ENCODE measurements at regions not wholly inside any gene's neighbourhood (a gene's known extent, or its start where the extent isn't known, plus 50 kb on each side); places are given as distances from the start of the nearest gene placed in this dataset.

DNA sequence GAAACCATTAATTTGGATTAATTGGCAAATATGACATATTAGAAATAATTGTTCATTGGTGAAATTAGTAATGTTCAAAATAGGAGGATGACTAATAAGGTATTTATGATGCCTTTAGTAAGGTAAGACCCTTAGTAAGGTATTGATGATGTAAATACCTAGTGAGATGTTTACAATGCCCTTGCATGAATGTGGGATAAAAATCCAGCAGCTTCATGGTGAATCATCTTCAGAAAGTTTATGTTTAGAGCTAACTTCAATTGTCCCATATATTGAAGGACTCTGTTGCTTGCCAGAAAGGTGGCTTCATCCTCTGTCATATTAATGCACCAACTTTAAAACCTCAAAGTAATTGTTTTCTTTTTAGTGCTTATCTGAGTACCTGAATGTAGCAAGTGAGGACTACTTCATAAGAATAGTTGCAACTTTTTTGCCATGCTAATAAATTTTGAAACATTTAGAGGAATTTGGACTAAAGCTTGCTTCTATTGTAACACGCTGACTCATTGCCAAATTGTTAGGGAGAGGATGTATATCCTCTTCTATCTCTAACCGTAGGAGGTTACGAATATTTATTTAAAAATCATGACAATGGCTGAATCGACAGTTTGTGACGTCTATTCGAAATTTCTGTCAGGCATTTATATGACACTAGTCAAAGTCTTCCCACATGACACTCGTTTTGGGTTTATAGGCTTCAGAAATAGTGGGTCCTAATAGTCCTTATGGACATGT lies 174.1 kb upstream of the HS3ST1 start:
- TF ChIP-seq, protein P1, sequence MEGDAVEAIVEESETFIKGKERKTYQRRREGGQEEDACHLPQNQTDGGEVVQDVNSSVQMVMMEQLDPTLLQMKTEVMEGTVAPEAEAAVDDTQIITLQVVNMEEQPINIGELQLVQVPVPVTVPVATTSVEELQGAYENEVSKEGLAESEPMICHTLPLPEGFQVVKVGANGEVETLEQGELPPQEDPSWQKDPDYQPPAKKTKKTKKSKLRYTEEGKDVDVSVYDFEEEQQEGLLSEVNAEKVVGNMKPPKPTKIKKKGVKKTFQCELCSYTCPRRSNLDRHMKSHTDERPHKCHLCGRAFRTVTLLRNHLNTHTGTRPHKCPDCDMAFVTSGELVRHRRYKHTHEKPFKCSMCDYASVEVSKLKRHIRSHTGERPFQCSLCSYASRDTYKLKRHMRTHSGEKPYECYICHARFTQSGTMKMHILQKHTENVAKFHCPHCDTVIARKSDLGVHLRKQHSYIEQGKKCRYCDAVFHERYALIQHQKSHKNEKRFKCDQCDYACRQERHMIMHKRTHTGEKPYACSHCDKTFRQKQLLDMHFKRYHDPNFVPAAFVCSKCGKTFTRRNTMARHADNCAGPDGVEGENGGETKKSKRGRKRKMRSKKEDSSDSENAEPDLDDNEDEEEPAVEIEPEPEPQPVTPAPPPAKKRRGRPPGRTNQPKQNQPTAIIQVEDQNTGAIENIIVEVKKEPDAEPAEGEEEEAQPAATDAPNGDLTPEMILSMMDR (IDR thresholded peaks at IDR 0.05; ENCODE audit: low read depth, low read length, missing control alignments) = no peak
- no peak for DNase-seq (ENCODE audit: extremely low read depth, low read depth)
- H3K4me3 ChIP-seq (replicated peaks; ENCODE audit: low read depth, low read length) = no peak overlapping the region

DNA sequence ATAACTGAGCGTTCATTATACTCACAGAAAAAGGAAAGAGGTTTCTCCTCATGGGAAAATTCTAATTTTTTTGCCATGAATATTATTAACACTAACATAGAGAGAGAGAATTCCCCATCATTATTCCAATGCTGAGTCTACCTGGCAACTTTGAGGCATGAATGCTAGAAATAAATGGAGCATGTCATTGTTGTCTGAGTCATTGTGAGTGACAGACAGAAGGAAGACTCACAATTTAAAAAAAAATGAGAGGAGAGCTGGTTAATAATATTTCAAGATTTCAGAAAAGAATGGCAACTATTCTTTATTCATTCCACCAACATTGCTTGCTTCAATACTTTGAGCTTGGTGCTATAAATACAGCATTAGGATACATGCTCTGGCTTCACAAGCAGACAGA lies 170.4 kb upstream of the HS3ST1 start:
- TF ChIP-seq, protein P1 (IDR thresholded peaks at IDR 0.05; ENCODE audit: low read depth, low read length, missing control alignments) = no peak
- no peak overlapping the region for H3K4me3 ChIP-seq (replicated peaks; ENCODE audit: low read depth, low read length)

GRCh38 chr4:11598591-11598990 lies 169.9 kb upstream of the HS3ST1 start:
- no peak for DNase-seq (ENCODE audit: extremely low read depth, low read depth)
- no peak overlapping the region for H3K4me3 ChIP-seq (replicated peaks; ENCODE audit: low read depth, low read length)
- TF ChIP-seq, protein P1 (IDR thresholded peaks at IDR 0.05; ENCODE audit: low read depth, low read length, missing control alignments) = no peak

More for the DNA sequence above, 170.4 kb upstream of the HS3ST1 start:
- no peak for DNase-seq (ENCODE audit: extremely low read depth, low read depth)

DNA sequence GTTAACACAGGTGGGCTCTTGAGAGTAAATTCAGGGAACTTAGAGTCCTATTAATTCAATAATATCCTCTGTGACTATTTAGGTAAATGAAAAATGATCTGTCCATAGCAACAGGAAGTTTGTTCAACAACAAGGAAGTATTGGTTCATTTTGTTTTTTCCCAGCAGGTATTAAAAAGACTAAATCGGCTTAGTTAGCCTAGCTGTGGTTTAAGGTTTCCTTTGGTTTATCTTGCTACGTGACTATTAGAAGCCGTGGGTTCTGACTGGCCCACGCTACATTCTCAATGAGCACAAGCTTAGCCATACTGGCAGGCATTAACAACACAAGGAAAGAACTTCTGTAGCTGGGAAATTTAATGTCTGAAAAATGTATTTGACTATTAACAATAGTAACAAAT lies 168.8 kb upstream of the HS3ST1 start:
- no peak for DNase-seq (ENCODE audit: extremely low read depth, low read depth)
- H3K4me3 ChIP-seq (replicated peaks; ENCODE audit: low read depth, low read length) = no peak overlapping the region
- TF ChIP-seq, protein P1 (IDR thresholded peaks at IDR 0.05; ENCODE audit: low read depth, low read length, missing control alignments) = no peak

DNA sequence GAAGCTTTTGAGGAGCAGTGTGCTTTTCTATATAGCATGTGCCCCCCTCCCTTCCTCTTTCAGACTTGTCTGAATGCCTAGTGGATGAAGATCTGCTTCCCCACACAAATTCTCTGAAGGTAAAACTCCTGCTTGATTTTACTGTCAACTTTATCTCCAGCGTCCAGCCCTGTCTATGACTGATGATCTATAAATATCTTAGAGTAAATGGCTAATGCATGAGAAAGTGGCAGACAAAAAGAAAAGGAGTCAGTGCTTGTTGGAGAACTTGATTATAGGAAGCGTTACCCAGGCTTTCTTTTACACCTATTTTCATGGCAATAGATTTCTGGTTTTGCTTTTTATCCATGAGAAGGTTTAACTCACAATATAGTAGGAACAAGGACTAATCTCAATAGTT lies 168.3 kb upstream of the HS3ST1 start:
- DNase-seq (ENCODE audit: extremely low read depth, low read depth) = no peak
- H3K4me3 ChIP-seq (replicated peaks; ENCODE audit: low read depth, low read length) = no peak overlapping the region
- TF ChIP-seq, protein P1 (IDR thresholded peaks at IDR 0.05; ENCODE audit: low read depth, low read length, missing control alignments) = no peak

DNA sequence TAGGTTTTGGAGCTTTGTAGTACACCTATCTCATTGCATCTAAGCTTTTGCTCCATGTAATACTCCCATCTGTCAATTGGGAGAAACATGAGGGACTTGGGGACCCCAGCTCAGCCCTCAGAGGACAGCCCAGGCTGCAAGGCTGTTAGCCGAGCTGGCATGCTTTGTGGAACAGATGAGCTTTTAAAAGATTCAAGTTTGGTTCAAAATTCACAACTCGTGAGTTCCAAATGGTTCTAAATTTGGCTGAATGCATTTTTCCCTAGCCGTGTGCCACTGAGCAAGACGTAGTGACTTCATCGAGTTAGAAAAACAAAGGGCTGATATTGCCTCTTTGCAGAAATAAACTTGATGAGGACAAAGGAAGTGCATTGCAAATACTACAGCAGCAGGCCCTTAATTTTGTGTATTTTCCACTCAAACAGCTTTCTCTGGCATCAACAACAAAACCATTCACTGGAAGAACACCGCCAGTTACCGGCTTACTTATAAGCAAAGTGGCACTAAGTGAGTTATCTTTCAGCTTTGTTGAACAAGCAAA lies 165.0 kb upstream of the HS3ST1 start:
- TF ChIP-seq, protein P1 (IDR thresholded peaks at IDR 0.05; ENCODE audit: low read depth, low read length, missing control alignments) = no peak
- H3K4me3 ChIP-seq (replicated peaks; ENCODE audit: low read depth, low read length) = no peak overlapping the region
- DNase-seq (ENCODE audit: extremely low read depth, low read depth) = no peak

Measured in HFF-Myc (cell line).